K562 (cell line): ENCODE measurements at regions not wholly inside any gene's neighbourhood (a gene's known extent, or its start where the extent isn't known, plus 50 kb on each side); places are given as distances from the start of the nearest gene placed in this dataset.
A peak's percentile ranks its signal among the peaks of the same experiment; 100 is the strongest.

ENCODE experiments used
- ASH1L ChIP-seq: fragments of 450-650 bp; IDR thresholded peaks from 2 replicates; pipeline ENCODE4 v1.6.1; 2018; ENCODE audit warnings: borderline replicate concordance, mild to moderate bottlenecking, low read depth; ENCODE audit not compliant: partially characterized antibody
- ATF1 ChIP-seq, 2 experiments: fragments of 450-650 bp in 1 of 2; IDR thresholded peaks; 2 replicates each; pipeline ENCODE4 v1.6.1; 2016; ENCODE audit warnings: missing compliant biosample characterization in 1 of 2, missing genetic modification characterization in 1 of 2
- BRD4 ChIP-seq: fragments of 200-600 bp; sonication (generic); IDR thresholded peaks from 2 replicates; pipeline ENCODE4 v1.6.1; 2017; ENCODE audit warnings: inconsistent platforms
- CREB3L1 ChIP-seq: fragments of 450-650 bp; IDR thresholded peaks from 2 replicates; pipeline ENCODE4 v1.6.1; 2014; ENCODE audit warnings: low read depth, mild to moderate bottlenecking, moderate library complexity, borderline replicate concordance
- DDX20 ChIP-seq: fragments of 450-650 bp; IDR thresholded peaks from 2 replicates; pipeline ENCODE4 v1.6.1; 2016; ENCODE audit warnings: missing genetic modification characterization, low read depth, mild to moderate bottlenecking, missing compliant biosample characterization, moderate library complexity
- EHMT2 ChIP-seq: fragments of 450-650 bp; IDR thresholded peaks from 2 replicates; pipeline ENCODE4 v1.6.1; 2018; ENCODE audit warnings: antibody characterized with exemption
- FOSL1 ChIP-seq: fragments of 200-800 bp; sonication (Bioruptor generic); conservative IDR thresholded peaks from 2 replicates; pipeline ENCODE4 v1.6.1; 2016; ENCODE audit warnings: missing genetic modification characterization, missing compliant biosample characterization
- HDAC1 ChIP-seq, 2 experiments: fragments of 450-650 bp; IDR thresholded peaks; 2 replicates each; pipeline ENCODE4 v1.6.1; 2016 to 2017; ENCODE audit warnings: inconsistent platforms in 1 of 2, mild to moderate bottlenecking in 1 of 2, moderate library complexity in 1 of 2
- KAT8 ChIP-seq: fragments of 450-650 bp; IDR thresholded peaks from 2 replicates; pipeline ENCODE4 v1.6.1; 2016; ENCODE audit warnings: low read depth, mild to moderate bottlenecking
- MTA3 ChIP-seq: fragments of 450-650 bp; formaldehyde crosslinking; IDR thresholded peaks from 2 replicates; pipeline ENCODE4 v1.6.1; 2017; ENCODE audit warnings: mild to moderate bottlenecking, borderline replicate concordance
- NCOA1 ChIP-seq: fragments of 450-650 bp; IDR thresholded peaks from 2 replicates; pipeline ENCODE4 v1.6.1; 2016; ENCODE audit warnings: low read depth
- NFRKB ChIP-seq: fragments of 450-650 bp; IDR thresholded peaks from 2 replicates; pipeline ENCODE4 v1.6.1; 2016; ENCODE audit warnings: low read depth
- POLR2B ChIP-seq: fragments of 450-650 bp; IDR thresholded peaks from 2 replicates; pipeline ENCODE4 v1.6.1; 2018; ENCODE audit warnings: low read depth; ENCODE audit not compliant: partially characterized antibody
- POLR2H ChIP-seq: IDR thresholded peaks from 2 replicates; pipeline ENCODE4 v1.6.1; 2016; ENCODE audit warnings: missing genetic modification characterization, low read depth, mild to moderate bottlenecking, control low read depth, missing compliant biosample characterization, moderate library complexity
- RBM22 ChIP-seq: fragments of 200-400 bp; formaldehyde crosslinking; IDR thresholded peaks from 2 replicates; pipeline ENCODE4 v1.6.1; 2018; ENCODE audit warnings: low read length, low read depth; ENCODE audit not compliant: poor library complexity, severe bottlenecking
- RFX7 ChIP-seq: fragments of 250-450 bp; sonication (Bioruptor Pico); IDR thresholded peaks from 2 replicates; pipeline ENCODE4 v1.5.1; 2021; ENCODE audit warnings: mild to moderate bottlenecking
- RNF2 ChIP-seq: sonication (generic); IDR thresholded peaks from 2 replicates; pipeline ENCODE4 v1.6.1; 2016
- SMARCC2 ChIP-seq: fragments of 450-650 bp; IDR thresholded peaks from 2 replicates; pipeline ENCODE4 v1.6.1; 2017; ENCODE audit warnings: antibody characterized with exemption, moderate library complexity, mild to moderate bottlenecking, low read depth
- STAG1 ChIP-seq: sonication (generic); formaldehyde crosslinking; IDR thresholded peaks from 2 replicates; pipeline ENCODE4 v1.5.0; 2020; ENCODE audit warnings: missing genetic modification reagents, borderline replicate concordance
- STAT5A ChIP-seq: IDR thresholded peaks from 2 replicates; pipeline ENCODE4 v1.6.1; 2012; ENCODE audit warnings: low read length, inconsistent platforms, borderline replicate concordance
- TEAD1 ChIP-seq, 2 experiments: fragments of 450-650 bp in 1 of 2; sonication (generic) in 1 of 2; formaldehyde crosslinking; IDR thresholded peaks; 2 replicates each; pipeline versions ENCODE4 v1.4.0 to v1.8.0; 2020 to 2022; ENCODE audit warnings: mild to moderate bottlenecking in 2 of 2, missing genetic modification reagents in 1 of 2
- TRIM24 ChIP-seq, 2 experiments: fragments of 450-650 bp; IDR thresholded peaks; 2 replicates each; pipeline ENCODE4 v1.6.1; 2016
- ZNF146 ChIP-seq: IDR thresholded peaks from one replicate; pipeline ENCODE4 v1.6.1; 2018; ENCODE audit warnings: missing compliant biosample characterization; ENCODE audit not compliant: unreplicated experiment
- ZNF384 ChIP-seq: IDR thresholded peaks from 2 replicates; pipeline ENCODE4 v1.6.1; 2012; ENCODE audit warnings: low read depth, low read length, improper control_type of control experiment
- ZNF766 ChIP-seq: fragments of 200-800 bp; sonication (Bioruptor generic); conservative IDR thresholded peaks from 2 replicates; pipeline ENCODE4 v1.6.1; 2016; ENCODE audit warnings: missing genetic modification characterization, missing compliant biosample characterization
- ZNF77 ChIP-seq: fragments of 250-450 bp; sonication (Bioruptor Pico); IDR thresholded peaks from 2 replicates; pipeline ENCODE4 v1.5.0; 2020
- TF ChIP-seq, protein P1 (sequence below), 2 experiments: fragments of 450-650 bp; IDR thresholded peaks; 2 replicates each; pipeline ENCODE4 v1.6.1; 2016

GRCh38 chr4:126735294-126736132 is 897.2 kb upstream of the INTU start (continued):
- TF ChIP-seq RFX7 (CRISPR knock-in tag) (no peak), MTA3 (0 out of 2 replicates have a peak, but pooled peaks have one; percentile 41), ZNF766 (CRISPR knock-in tag) (0 out of 2 replicates have a peak, but pooled peaks have one; percentile 26), NFRKB (peak; percentile 60), FOSL1 (tag) (peak; percentile 60), NCOA1 (0 out of 2 replicates have a peak, but pooled peaks have one; percentile 24), POLR2B (peak; percentile 24), SMARCC2 (peak; percentile 50; the same call in 1 of the 2 replicates), DDX20 (tag) (no peak), POLR2H (tag) (peak; percentile 79), TEAD1 (CRISPR knock-in tag; IDR thresholded peaks at IDR 0.05) (no peak), ZNF384 (no peak), STAT5A (peak; percentile 78), ATF1 (CRISPR knock-in tag; IDR thresholded peaks at IDR 0.05) (no peak), ATF1 (tag; IDR thresholded peaks at IDR 0.05) (0 out of 2 replicates have a peak, but pooled peaks have one; percentile 34), ZNF146 (no peak), TRIM24 (IDR thresholded peaks at IDR 0.05) (peak in 1 of 2 experiments; percentile 45; a peak in 1 of 4 replicates), STAG1 (CRISPR knock-in tag) (no peak), BRD4 (no peak), CREB3L1 (peak; percentile 28; the same call in 1 of the 2 replicates), ASH1L (no peak), RNF2 (peak; percentile 51; the same call in 1 of the 2 replicates), RBM22 (no peak), ZNF77 (CRISPR knock-in tag) (no peak), EHMT2 (peak; percentile 37; the same call in 1 of the 2 replicates), HDAC1 (IDR thresholded peaks at IDR 0.05) (peak in 1 of 2 experiments; percentile 78; a peak in 2 of 4 replicates), KAT8 (no peak)
- TF ChIP-seq, protein P1, sequence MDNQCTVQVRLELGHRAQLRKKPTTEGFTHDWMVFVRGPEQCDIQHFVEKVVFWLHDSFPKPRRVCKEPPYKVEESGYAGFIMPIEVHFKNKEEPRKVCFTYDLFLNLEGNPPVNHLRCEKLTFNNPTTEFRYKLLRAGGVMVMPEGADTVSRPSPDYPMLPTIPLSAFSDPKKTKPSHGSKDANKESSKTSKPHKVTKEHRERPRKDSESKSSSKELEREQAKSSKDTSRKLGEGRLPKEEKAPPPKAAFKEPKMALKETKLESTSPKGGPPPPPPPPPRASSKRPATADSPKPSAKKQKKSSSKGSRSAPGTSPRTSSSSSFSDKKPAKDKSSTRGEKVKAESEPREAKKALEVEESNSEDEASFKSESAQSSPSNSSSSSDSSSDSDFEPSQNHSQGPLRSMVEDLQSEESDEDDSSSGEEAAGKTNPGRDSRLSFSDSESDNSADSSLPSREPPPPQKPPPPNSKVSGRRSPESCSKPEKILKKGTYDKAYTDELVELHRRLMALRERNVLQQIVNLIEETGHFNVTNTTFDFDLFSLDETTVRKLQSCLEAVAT (IDR thresholded peaks at IDR 0.05), result peak; percentile 94 to 95
